SU-DHL-6 (cell line): ENCODE measurements at regions not wholly inside any gene's neighbourhood (a gene's known extent, or its start where the extent isn't known, plus 50 kb on each side); places are given as distances from the start of the nearest gene placed in this dataset.

Experiments used
- H2AFZ ChIP-seq: fragments of 200-600 bp; sonication (generic); 2 replicates; pipeline ENCODE4 v1.6.1; 2014; ENCODE audit warnings: low read depth, mild to moderate bottlenecking, moderate library complexity, mixed read lengths, antibody characterized with exemption, low read length; ENCODE audit not compliant: severe bottlenecking
- H3F3A ChIP-seq: fragments of 200-600 bp; shearing (Covaris generic); 2 replicates; pipeline ENCODE4 v1.6.0; 2016; ENCODE audit warnings: antibody characterized with exemption, mild to moderate bottlenecking; ENCODE audit not compliant: insufficient read depth
- H3K27ac ChIP-seq: fragments of 200-600 bp; sonication (generic); 2 replicates; pipeline ENCODE4 v1.5.1; 2016; ENCODE audit warnings: low read depth, mild to moderate bottlenecking, low read length, moderate library complexity, mixed read lengths
- H3K27me3 ChIP-seq: fragments of 200-600 bp; sonication (generic), shearing (Covaris generic); 2 replicates; pipeline ENCODE4 v1.6.0; 2014; ENCODE audit warnings: mild to moderate bottlenecking, low read length
- H3K36me3 ChIP-seq: fragments of 200-600 bp; sonication (generic); 2 replicates; pipeline ENCODE4 v1.6.1; 2014; ENCODE audit warnings: mild to moderate bottlenecking, low read length, mixed read lengths
- H3K4me2 ChIP-seq: fragments of 300-600, 200-600 bp; shearing (Covaris generic), sonication (generic); 2 replicates; pipeline ENCODE4 v1.6.0; 2014; ENCODE audit warnings: low read length, low read depth, mild to moderate bottlenecking; ENCODE audit not compliant: poor library complexity, severe bottlenecking
- H3K4me3 ChIP-seq: fragments of 200-600 bp; sonication (generic); 2 replicates; pipeline ENCODE4 v1.5.1; 2014; ENCODE audit warnings: antibody characterized with exemption, low read length, mild to moderate bottlenecking, mixed read lengths; ENCODE audit not compliant: insufficient read depth, poor library complexity, severe bottlenecking
- H3K79me2 ChIP-seq: fragments of 200-600 bp; sonication (generic); 2 replicates; pipeline ENCODE4 v1.6.1; 2014; ENCODE audit warnings: mild to moderate bottlenecking, low read length, moderate library complexity; ENCODE audit not compliant: insufficient read depth
- H3K9ac ChIP-seq: fragments of 200-600 bp; sonication (generic); 2 replicates; pipeline ENCODE4 v1.7.0; 2014; ENCODE audit warnings: mild to moderate bottlenecking, low read length
- H3K9me2 ChIP-seq: fragments of 200-600 bp; sonication (generic); replicated peaks from 2 replicates; pipeline ENCODE4 v1.6.1; 2014; ENCODE audit warnings: low read length; ENCODE audit not compliant: insufficient read depth
- H3K9me3 ChIP-seq: fragments of 200-600 bp; sonication (generic); 2 replicates; pipeline ENCODE4 v1.6.1; 2014; ENCODE audit warnings: low read length, mixed read lengths; ENCODE audit not compliant: insufficient read depth
- H4K20me1 ChIP-seq: fragments of 200-600 bp; sonication (generic); 2 replicates; pipeline ENCODE4 v1.6.1; 2014; ENCODE audit warnings: low read depth, mild to moderate bottlenecking, antibody characterized with exemption, low read length, moderate library complexity, mixed read lengths
- CTCF ChIP-seq: fragments of 200-600 bp; sonication (generic); IDR thresholded peaks from one replicate; pipeline ENCODE4 v1.5.1; 2017; ENCODE audit warnings: antibody characterized with exemption, mild to moderate bottlenecking, low read length, moderate library complexity; ENCODE audit not compliant: insufficient read depth, poor library complexity, severe bottlenecking
- EZH2phosphoT487 ChIP-seq: fragments of 200-600 bp; sonication (generic), shearing (Covaris generic); conservative IDR thresholded peaks from 2 replicates; pipeline ENCODE4 v1.6.1; 2018; ENCODE audit warnings: mild to moderate bottlenecking, antibody characterized with exemption, low read length, moderate library complexity, mixed read lengths

GRCh38 chr16:26648851-26649250 is 417.9 kb upstream of the C16orf82 start:
- H3K27ac ChIP-seq: no peak overlapping the region
- H3F3A ChIP-seq: peaks cover 15% of the 10 kb centered on the region
- H3K9ac ChIP-seq: no peak overlapping the region
- no peaks in the 10 kb centered on the region for H3K36me3 ChIP-seq
- H2AFZ ChIP-seq: no peak overlapping the region
- H3K9me3 ChIP-seq: no peaks in the 10 kb centered on the region
- TF ChIP-seq CTCF (no peak), EZH2phosphoT487 (no peak)
- H3K79me2 ChIP-seq: no peaks in the 10 kb centered on the region
- no peaks in the 10 kb centered on the region for H3K27me3 ChIP-seq
- H3K4me2 ChIP-seq: no peak overlapping the region
- H3K9me2 ChIP-seq: no peaks in the 10 kb centered on the region
- H3K4me3 ChIP-seq: no peak overlapping the region
- H4K20me1 ChIP-seq: no peaks in the 10 kb centered on the region

GRCh38 chr16:26649381-26650045 is 417.2 kb upstream of the C16orf82 start:
- TF ChIP-seq CTCF (no peak), EZH2phosphoT487 (no peak)
- Histone ChIP-seq H3F3A (peaks cover 9% of the 10 kb centered on the region; the same call in 1 of the 2 replicates), H3K4me3 (no peak overlapping the region), H3K9me2 (no peaks in the 10 kb centered on the region), H4K20me1 (no peaks in the 10 kb centered on the region), H3K79me2 (no peaks in the 10 kb centered on the region), H3K27me3 (no peaks in the 10 kb centered on the region), H2AFZ (no peak overlapping the region), H3K9ac (no peak overlapping the region), H3K4me2 (no peak overlapping the region), H3K27ac (no peak overlapping the region), H3K9me3 (no peaks in the 10 kb centered on the region), H3K36me3 (no peaks in the 10 kb centered on the region)

- Histone ChIP-seq H3K27ac (peak overlapping the region; percentile 78), H3K9me2 (no peaks in the 10 kb centered on the region), H4K20me1 (no peaks in the 10 kb centered on the region), H3K79me2 (no peaks in the 10 kb centered on the region), H3K27me3 (no peaks in the 10 kb centered on the region), H3K9ac (no peak overlapping the region), H3K4me3 (no peak overlapping the region), H2AFZ (peak overlapping the region; percentile 70), H3F3A (peaks cover 9% of the 10 kb centered on the region; the same call in 1 of the 2 replicates), H3K9me3 (no peaks in the 10 kb centered on the region), H3K36me3 (peaks cover 3% of the 10 kb centered on the region; the same call in 1 of the 2 replicates), H3K4me2 (peak overlapping the region; percentile 44)
- TF ChIP-seq EZH2phosphoT487 (no peak), CTCF (no peak)
Observed at GRCh38 chr16:26651464-26651863, 415.3 kb upstream of the C16orf82 start.
